ENCODE measurements at regions not wholly inside any gene's neighbourhood (a gene's known extent, or its start where the extent isn't known, plus 50 kb on each side); places are given as distances from the start of the nearest gene placed in this dataset.
A peak's percentile ranks its signal among the peaks of the same experiment; 100 is the strongest.

DNA sequence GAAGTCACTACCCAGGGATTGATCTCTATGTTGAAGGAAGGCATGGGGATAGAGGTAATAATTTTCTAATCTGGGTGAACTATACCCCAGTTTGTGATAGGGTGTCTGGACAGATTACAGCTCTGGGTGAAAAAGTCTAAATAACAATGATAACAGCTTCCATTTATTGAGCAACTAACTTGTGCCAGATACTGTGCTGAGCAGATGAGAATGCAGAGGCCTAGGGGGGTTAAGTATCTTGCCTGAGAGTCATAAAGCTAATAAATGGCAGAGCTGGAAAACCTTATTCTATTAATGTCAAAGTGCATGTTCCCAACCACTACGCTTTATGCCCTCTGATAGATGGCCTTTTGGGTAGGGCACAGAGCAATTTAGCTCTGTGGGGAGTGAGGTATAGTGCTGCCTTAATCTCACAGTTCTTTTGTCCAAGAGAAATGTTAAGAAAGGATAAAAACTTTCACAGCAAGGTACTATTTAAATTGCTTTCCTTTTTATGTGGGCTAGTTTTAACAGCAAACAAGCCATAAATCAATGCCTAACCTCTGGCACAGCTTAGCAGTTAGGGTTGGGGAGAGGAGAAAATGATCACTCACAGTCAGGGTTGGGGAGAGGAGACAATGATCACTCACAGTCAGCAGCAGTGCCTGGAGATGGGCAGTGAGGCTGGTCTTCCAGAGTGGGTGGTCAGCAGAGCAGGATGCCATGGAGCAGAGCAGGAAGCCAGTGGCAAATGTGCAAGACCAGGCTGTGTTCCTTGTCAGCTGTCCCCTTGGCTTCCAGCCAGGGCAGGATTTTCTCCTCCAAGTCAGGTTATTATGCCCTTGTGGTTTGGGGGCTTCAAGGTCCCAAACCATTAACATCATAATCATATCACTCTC is 187.0 kb downstream of the CARTPT start:
- Mint-ChIP-seq H3K27me3 (ENCODE audit: insufficient read depth) (peaks cover 5% of the 10 kb centered on the region), H3K27ac (no peak overlapping the region), H3K4me1 (ENCODE audit: low read depth) (peaks cover 21% of the 10 kb centered on the region), H3K4me3 (no peak overlapping the region), H3K36me3 (ENCODE audit: low read depth) (no peaks in the 10 kb centered on the region), H3K9me3 (no peaks in the 10 kb centered on the region)
- TF ChIP-seq, protein P1, sequence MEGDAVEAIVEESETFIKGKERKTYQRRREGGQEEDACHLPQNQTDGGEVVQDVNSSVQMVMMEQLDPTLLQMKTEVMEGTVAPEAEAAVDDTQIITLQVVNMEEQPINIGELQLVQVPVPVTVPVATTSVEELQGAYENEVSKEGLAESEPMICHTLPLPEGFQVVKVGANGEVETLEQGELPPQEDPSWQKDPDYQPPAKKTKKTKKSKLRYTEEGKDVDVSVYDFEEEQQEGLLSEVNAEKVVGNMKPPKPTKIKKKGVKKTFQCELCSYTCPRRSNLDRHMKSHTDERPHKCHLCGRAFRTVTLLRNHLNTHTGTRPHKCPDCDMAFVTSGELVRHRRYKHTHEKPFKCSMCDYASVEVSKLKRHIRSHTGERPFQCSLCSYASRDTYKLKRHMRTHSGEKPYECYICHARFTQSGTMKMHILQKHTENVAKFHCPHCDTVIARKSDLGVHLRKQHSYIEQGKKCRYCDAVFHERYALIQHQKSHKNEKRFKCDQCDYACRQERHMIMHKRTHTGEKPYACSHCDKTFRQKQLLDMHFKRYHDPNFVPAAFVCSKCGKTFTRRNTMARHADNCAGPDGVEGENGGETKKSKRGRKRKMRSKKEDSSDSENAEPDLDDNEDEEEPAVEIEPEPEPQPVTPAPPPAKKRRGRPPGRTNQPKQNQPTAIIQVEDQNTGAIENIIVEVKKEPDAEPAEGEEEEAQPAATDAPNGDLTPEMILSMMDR (IDR thresholded peaks at IDR 0.05): no peak
- DNase-seq: no peak

DNA sequence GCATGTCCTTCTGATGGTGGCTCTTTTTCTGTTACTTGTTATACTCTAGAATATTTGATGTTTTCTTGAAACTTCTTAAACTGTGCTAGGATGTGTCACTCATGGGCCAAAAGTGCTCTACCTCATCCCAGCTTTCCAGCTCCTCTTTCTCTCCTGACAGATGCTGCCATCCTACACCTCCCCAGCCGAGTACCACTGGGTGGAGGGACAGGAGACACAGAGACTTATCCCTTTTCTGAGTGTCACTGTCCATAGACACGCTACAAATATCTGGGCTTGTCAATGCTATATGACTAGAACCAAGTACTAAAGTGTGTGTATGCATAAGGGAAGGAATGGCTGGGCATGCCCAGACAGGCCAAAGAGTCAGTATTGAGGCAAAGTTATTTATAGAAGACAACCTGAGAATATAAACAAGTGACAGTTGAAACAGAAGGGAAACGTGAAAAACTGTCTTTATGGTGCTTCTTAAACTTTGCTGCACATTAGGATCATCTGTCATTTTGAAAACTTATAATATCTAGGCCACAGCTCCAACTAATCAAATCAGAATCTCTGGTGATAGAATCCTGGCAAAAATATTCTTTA is 188.0 kb downstream of the CARTPT start:
- peaks cover 21% of the 10 kb centered on the region for H3K4me1 Mint-ChIP-seq (ENCODE audit: low read depth)
- TF ChIP-seq, protein P1 (IDR thresholded peaks at IDR 0.05): no peak
- H3K9me3 Mint-ChIP-seq: no peaks in the 10 kb centered on the region
- no peaks in the 10 kb centered on the region for H3K36me3 Mint-ChIP-seq (ENCODE audit: low read depth)
- DNase-seq: no peak
- H3K27ac Mint-ChIP-seq: peak overlapping the region; percentile 59
- H3K4me3 Mint-ChIP-seq: no peak overlapping the region
- H3K27me3 Mint-ChIP-seq (ENCODE audit: insufficient read depth): peaks cover 10% of the 10 kb centered on the region

DNA sequence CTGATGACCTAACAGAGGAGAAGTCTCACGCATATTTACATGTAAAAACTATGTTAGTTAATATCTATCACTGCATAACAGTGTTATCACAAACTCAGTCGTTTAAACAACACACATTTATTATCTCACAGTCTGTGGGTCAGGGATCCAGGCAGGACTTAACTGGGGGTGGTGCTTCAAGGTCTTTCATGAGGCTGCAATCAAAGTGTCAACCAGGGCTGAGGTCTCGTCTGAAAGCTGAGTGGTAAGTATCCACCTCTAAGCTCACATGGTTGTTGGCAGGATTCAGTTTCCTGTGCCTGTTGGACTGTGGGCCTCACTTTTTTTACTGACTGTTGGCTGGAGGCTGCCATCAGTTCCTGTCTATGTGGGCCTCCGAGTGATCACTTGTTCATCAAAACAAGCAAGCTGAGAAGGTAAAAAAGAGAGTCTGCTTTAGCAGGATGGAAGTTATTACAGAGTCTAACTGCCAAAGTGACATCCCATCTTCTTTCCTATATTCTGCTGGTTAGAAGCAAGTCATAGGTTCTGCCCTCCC is 188.6 kb downstream of the CARTPT start:
- DNase-seq: no peak
- peaks cover 21% of the 10 kb centered on the region for H3K4me1 Mint-ChIP-seq (ENCODE audit: low read depth)
- H3K4me3 Mint-ChIP-seq: no peak overlapping the region
- H3K36me3 Mint-ChIP-seq (ENCODE audit: low read depth): no peaks in the 10 kb centered on the region
- no peak overlapping the region; the same call in 1 of the 2 replicates for H3K27ac Mint-ChIP-seq
- peaks cover 10% of the 10 kb centered on the region for H3K27me3 Mint-ChIP-seq (ENCODE audit: insufficient read depth)
- H3K9me3 Mint-ChIP-seq: no peaks in the 10 kb centered on the region
- TF ChIP-seq, protein P1 (IDR thresholded peaks at IDR 0.05): no peak

DNA sequence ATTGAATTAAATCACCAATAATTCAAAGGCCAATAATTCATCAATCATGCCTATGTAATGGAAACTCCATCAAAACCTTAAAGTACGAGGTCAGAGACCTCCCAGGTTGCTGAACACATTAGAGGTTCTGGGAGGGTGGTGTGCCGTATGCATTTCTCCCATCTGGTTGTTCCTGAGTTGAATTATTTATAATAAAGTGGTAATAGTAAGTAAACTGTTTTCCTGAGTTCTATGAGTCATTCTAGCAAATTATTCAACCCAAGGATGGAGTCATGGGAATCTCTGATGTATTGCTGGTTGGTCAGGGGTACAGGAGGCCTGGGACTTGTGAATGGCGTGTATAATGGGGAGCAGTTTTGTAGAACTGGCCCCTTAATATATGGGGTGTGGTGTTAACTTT is 191.7 kb downstream of the CARTPT start:
- no peak overlapping the region for H3K4me3 Mint-ChIP-seq
- no peak for DNase-seq
- no peaks in the 10 kb centered on the region for H3K9me3 Mint-ChIP-seq
- no peaks in the 10 kb centered on the region for H3K36me3 Mint-ChIP-seq (ENCODE audit: low read depth)
- TF ChIP-seq, protein P1 (IDR thresholded peaks at IDR 0.05): no peak
- no peak overlapping the region for H3K27ac Mint-ChIP-seq
- H3K27me3 Mint-ChIP-seq (ENCODE audit: insufficient read depth): peaks cover 15% of the 10 kb centered on the region
- peaks cover 20% of the 10 kb centered on the region for H3K4me1 Mint-ChIP-seq (ENCODE audit: low read depth)

DNA sequence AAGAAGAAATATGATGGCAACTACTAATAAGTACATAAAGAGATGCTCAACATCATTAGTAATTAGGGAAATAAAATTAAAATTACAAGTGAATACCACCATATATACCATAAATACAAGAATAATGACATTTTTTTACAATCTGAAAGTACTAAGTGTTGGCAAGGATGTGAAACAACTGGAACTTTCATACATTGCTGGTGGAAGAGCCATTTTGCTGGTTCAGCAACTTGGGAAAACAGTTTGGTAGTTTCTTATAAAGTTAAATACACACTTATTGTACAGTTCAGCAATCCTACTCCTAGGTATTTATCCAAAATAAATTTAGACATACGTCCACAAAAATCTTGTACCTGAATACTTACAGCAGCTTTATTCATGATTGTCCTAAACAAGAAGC is 192.9 kb downstream of the CARTPT start:
- Mint-ChIP-seq H3K9me3 (no peaks in the 10 kb centered on the region), H3K36me3 (ENCODE audit: low read depth) (no peaks in the 10 kb centered on the region), H3K4me3 (no peak overlapping the region), H3K27ac (no peak overlapping the region), H3K27me3 (ENCODE audit: insufficient read depth) (peaks cover 19% of the 10 kb centered on the region), H3K4me1 (ENCODE audit: low read depth) (peaks cover 8% of the 10 kb centered on the region)
- TF ChIP-seq, protein P1 (IDR thresholded peaks at IDR 0.05): no peak
- DNase-seq: no peak
